ENCODE measurements at regions not wholly inside any gene's neighbourhood (a gene's known extent, or its start where the extent isn't known, plus 50 kb on each side); places are given as distances from the start of the nearest gene placed in this dataset.

DNA sequence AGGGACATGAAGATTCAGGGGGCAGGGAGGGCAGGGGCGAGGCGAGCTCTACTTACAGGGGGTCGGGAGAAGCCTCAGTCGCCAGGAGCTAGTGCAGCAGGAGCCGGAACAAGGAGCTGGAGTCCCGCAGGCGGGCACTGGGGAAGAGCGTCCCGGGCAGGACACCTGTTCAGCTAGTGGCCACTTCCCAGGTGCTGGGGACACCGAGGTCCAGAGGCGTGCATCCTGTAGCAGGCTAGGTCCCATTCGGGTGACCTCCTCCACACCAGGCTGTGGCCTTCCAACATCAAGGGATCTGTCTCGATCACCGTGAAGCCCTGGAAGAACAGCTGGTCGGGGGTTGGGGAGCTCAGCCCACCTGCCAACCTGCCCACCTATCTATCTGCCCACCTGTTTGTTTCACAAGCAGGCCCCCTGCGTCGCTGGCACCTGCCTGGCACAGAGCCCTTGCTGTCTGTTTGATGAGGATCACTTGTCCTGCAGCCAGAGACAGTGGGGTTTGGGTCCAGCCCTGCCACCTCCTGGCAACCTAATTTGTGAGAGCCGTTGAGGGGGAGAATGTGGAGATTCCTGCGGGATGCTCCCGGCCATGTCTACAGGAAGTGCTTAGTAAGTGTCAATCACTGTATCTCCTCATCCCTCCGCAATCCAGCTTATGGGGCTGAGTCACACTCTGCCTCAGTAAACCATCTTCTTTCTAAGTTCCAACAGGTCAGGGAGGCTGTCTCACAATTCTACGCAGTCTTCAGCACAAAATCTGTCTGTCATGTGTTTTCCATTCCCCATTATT lies 940.9 kb downstream of the BRD1 start:
- Mint-ChIP-seq H3K27me3 (ENCODE audit: low read depth in 2 of 2) (no peaks in the 10 kb centered on the region), H3K36me3 (no peaks in the 10 kb centered on the region), H3K9me3 (no peaks in the 10 kb centered on the region), H3K27ac (no peak overlapping the region), H3K4me3 (no peak overlapping the region), H3K4me1 (no peaks in the 10 kb centered on the region)
- H3K27ac ChIP-seq (ENCODE audit: low read length), result no peak overlapping the region
- no peaks in the 10 kb centered on the region for H3K9me3 ChIP-seq (ENCODE audit: control insufficient read depth, insufficient read depth, low read length)
- no peak for ATAC-seq
- H3K36me3 ChIP-seq (ENCODE audit: control insufficient read depth, insufficient read depth, low read length), result no peaks in the 10 kb centered on the region
- TF ChIP-seq, protein P1, sequence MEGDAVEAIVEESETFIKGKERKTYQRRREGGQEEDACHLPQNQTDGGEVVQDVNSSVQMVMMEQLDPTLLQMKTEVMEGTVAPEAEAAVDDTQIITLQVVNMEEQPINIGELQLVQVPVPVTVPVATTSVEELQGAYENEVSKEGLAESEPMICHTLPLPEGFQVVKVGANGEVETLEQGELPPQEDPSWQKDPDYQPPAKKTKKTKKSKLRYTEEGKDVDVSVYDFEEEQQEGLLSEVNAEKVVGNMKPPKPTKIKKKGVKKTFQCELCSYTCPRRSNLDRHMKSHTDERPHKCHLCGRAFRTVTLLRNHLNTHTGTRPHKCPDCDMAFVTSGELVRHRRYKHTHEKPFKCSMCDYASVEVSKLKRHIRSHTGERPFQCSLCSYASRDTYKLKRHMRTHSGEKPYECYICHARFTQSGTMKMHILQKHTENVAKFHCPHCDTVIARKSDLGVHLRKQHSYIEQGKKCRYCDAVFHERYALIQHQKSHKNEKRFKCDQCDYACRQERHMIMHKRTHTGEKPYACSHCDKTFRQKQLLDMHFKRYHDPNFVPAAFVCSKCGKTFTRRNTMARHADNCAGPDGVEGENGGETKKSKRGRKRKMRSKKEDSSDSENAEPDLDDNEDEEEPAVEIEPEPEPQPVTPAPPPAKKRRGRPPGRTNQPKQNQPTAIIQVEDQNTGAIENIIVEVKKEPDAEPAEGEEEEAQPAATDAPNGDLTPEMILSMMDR (IDR thresholded peaks at IDR 0.05), result no peak
- H3K4me3 ChIP-seq (ENCODE audit: low read length), result no peak overlapping the region
- no peaks in the 10 kb centered on the region for H3K4me1 ChIP-seq (ENCODE audit: control insufficient read depth, insufficient read depth, low read length)
- no peak for DNase-seq
- 83% methylated on average over 22 of the region's 22 CpGs for WGBS (ENCODE audit: insufficient coverage)
- no peaks in the 10 kb centered on the region for H3K27me3 ChIP-seq (ENCODE audit: control insufficient read depth, insufficient read depth, low read length)
- intact Hi-C loops (cut with micrococcal nuclease), result no loop called here

DNA sequence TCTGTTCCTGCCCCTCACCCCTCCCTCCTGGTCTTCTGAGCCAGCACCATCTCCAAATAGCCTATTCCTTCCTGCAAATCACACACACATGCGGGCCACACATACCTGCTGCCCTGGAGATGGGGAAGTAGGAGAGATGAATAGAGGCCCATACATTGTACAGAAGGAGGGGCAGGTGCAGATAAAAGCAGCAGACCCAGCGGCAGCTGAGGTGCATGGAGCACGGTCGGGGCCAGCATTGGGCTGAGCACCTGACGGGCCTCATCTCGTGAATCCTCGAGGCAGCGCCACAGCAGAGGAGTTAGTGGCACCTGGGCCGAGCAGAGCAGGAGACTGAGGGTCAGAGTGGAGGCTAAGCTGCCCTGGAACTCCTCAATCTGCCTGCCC lies 941.8 kb downstream of the BRD1 start:
- intact Hi-C loops (cut with micrococcal nuclease), result no loop called here
- Mint-ChIP-seq H3K4me1 (no peaks in the 10 kb centered on the region), H3K9me3 (no peaks in the 10 kb centered on the region), H3K27me3 (ENCODE audit: low read depth in 2 of 2) (no peaks in the 10 kb centered on the region), H3K4me3 (no peak overlapping the region), H3K27ac (no peak overlapping the region), H3K36me3 (no peaks in the 10 kb centered on the region)
- H3K36me3 ChIP-seq (ENCODE audit: control insufficient read depth, insufficient read depth, low read length), result no peaks in the 10 kb centered on the region
- no peak overlapping the region for H3K4me3 ChIP-seq (ENCODE audit: low read length)
- ATAC-seq (no peak), DNase-seq (no peak)
- TF ChIP-seq, protein P1 (IDR thresholded peaks at IDR 0.05), result no peak
- no peaks in the 10 kb centered on the region for H3K9me3 ChIP-seq (ENCODE audit: control insufficient read depth, insufficient read depth, low read length)
- no peaks in the 10 kb centered on the region for H3K4me1 ChIP-seq (ENCODE audit: control insufficient read depth, insufficient read depth, low read length)
- H3K27ac ChIP-seq (ENCODE audit: low read length), result no peak overlapping the region
- H3K27me3 ChIP-seq (ENCODE audit: control insufficient read depth, insufficient read depth, low read length), result no peaks in the 10 kb centered on the region
- WGBS (ENCODE audit: insufficient coverage), result 89% methylated on average over 9 of the region's 9 CpGs

- TF ChIP-seq, protein P1 (IDR thresholded peaks at IDR 0.05), result no peak
- no peaks in the 10 kb centered on the region for H3K27me3 ChIP-seq (ENCODE audit: control insufficient read depth, insufficient read depth, low read length)
- Mint-ChIP-seq H3K36me3 (no peaks in the 10 kb centered on the region), H3K4me3 (no peak overlapping the region), H3K27me3 (ENCODE audit: low read depth in 2 of 2) (no peaks in the 10 kb centered on the region), H3K27ac (no peak overlapping the region), H3K4me1 (no peaks in the 10 kb centered on the region), H3K9me3 (no peaks in the 10 kb centered on the region)
- H3K4me1 ChIP-seq (ENCODE audit: control insufficient read depth, insufficient read depth, low read length), result no peaks in the 10 kb centered on the region
- H3K36me3 ChIP-seq (ENCODE audit: control insufficient read depth, insufficient read depth, low read length), result no peaks in the 10 kb centered on the region
- intact Hi-C loops (cut with micrococcal nuclease), result no loop called here
- H3K9me3 ChIP-seq (ENCODE audit: control insufficient read depth, insufficient read depth, low read length), result no peaks in the 10 kb centered on the region
- no peak overlapping the region for H3K4me3 ChIP-seq (ENCODE audit: low read length)
- no peak overlapping the region for H3K27ac ChIP-seq (ENCODE audit: low read length)
- DNase-seq (no peak), ATAC-seq (no peak)
- 84% methylated on average over 18 of the region's 18 CpGs for WGBS (ENCODE audit: insufficient coverage)
Observed at GRCh38 chr22:48885271-48885918, 942.3 kb downstream of the BRD1 start.
